22Rv1 (cell line): ENCODE measurements at regions not wholly inside any gene's neighbourhood (a gene's known extent, or its start where the extent isn't known, plus 50 kb on each side); places are given as distances from the start of the nearest gene placed in this dataset.

Experiments
- H3K27ac ChIP-seq: fragments of 450-650 bp; 2 replicates; pipeline ENCODE4 v1.5.1; 2017
- CTCF ChIP-seq: fragments of 450-650 bp; IDR thresholded peaks from 2 replicates; pipeline ENCODE4 v1.5.1; 2017; ENCODE audit warnings: mild to moderate bottlenecking
- ZFX ChIP-seq: fragments of 450-650 bp; IDR thresholded peaks from 2 replicates; pipeline ENCODE4 v1.6.1; 2017; ENCODE audit warnings: antibody characterized with exemption, borderline replicate concordance

- no peak for TF ChIP-seq CTCF
- TF ChIP-seq ZFX: no peak
- H3K27ac ChIP-seq: no peak overlapping the region
Observed at GRCh38 chr10:128936392-128936791, 530.6 kb upstream of the MGMT start.

GRCh38 chr10:128938558-128938957, 528.5 kb upstream of the MGMT start:
- no peak overlapping the region for H3K27ac ChIP-seq
- TF ChIP-seq ZFX: no peak
- no peak for TF ChIP-seq CTCF

- TF ChIP-seq ZFX (no peak), CTCF (no peak)
- H3K27ac ChIP-seq: no peak overlapping the region
Observed at GRCh38 chr10:128940081-128940480, 527.0 kb upstream of the MGMT start.

GRCh38 chr10:128943111-128943510, 523.9 kb upstream of the MGMT start:
- no peak for TF ChIP-seq ZFX
- TF ChIP-seq CTCF: no peak
- H3K27ac ChIP-seq: no peak overlapping the region

GRCh38 chr10:128945398-128945797, 521.6 kb upstream of the MGMT start:
- no peak overlapping the region for H3K27ac ChIP-seq
- no peak for TF ChIP-seq CTCF
- TF ChIP-seq ZFX: no peak

- no peak overlapping the region for H3K27ac ChIP-seq
Observed at GRCh38 chr10:128950159-128950915, 516.7 kb upstream of the MGMT start.

More at GRCh38 chr10:128950159-128950915, 516.7 kb upstream of the MGMT start:
- TF ChIP-seq CTCF (no peak), ZFX (no peak)
